H1 (cell line): ENCODE measurements at regions not wholly inside any gene's neighbourhood (a gene's known extent, or its start where the extent isn't known, plus 50 kb on each side); places are given as distances from the start of the nearest gene placed in this dataset.

Experiments used
- CTCF ChIA-PET: fragments of 300-600 bp; sonication (Branson Sonifier 250); formaldehyde crosslinking; loops from one replicate; lab custom pipeline; 2021; ENCODE audit not compliant: partially characterized antibody; lab: Charles Lee
- POLR2A ChIA-PET: fragments of 300-600 bp; sonication (Branson Sonifier 250); formaldehyde crosslinking; loops from one replicate; lab custom pipeline; 2021; ENCODE audit warnings: inconsistent platforms; ENCODE audit not compliant: partially characterized antibody; lab: Charles Lee
- DNase-seq, 2 experiments: peaks; one replicate each; pipeline versions ENCODE4 v3.0.0 to v3.0.0-alpha.2; 2010 to 2022; ENCODE audit warnings: low spot score in 2 of 2, low read depth in 1 of 2, mixed read lengths in 1 of 2
- FAIRE-seq: peaks from 2 replicates; lab custom pipeline; 2011; peaks lifted over from hg19 to GRCh38; lab: Jason Lieb, UNC
- H2AFZ ChIP-seq: 2 replicates; pipeline ENCODE4 v1.8.1; 2012; ENCODE audit warnings: low read length, inconsistent platforms
- H2AK5ac ChIP-seq: 2 replicates; pipeline ENCODE4 v1.6.1; 2013; ENCODE audit warnings: low read depth, low read length
- H2BK120ac ChIP-seq: replicated peaks from 2 replicates; pipeline ENCODE3; 2013; ENCODE audit warnings: low read depth, low read length, inconsistent platforms
- H2BK12ac ChIP-seq: 2 replicates; pipeline ENCODE4 v1.6.1; 2013; ENCODE audit warnings: low read depth, low read length
- H2BK15ac ChIP-seq: 2 replicates; pipeline ENCODE4 v1.6.1; 2013; ENCODE audit warnings: low read length
- H2BK20ac ChIP-seq: 2 replicates; pipeline ENCODE4 v1.6.1; 2013; ENCODE audit warnings: low read length
- H2BK5ac ChIP-seq: 2 replicates; pipeline ENCODE4 v1.6.1; 2013; ENCODE audit warnings: low read depth, low read length
- H3K14ac ChIP-seq: 2 replicates; pipeline ENCODE4 v1.6.1; 2013; ENCODE audit warnings: inconsistent platforms; ENCODE audit not compliant: insufficient read length
- H3K18ac ChIP-seq: 2 replicates; pipeline ENCODE4 v1.6.1; 2013; ENCODE audit warnings: low read length; ENCODE audit errors: extremely low read depth
- H3K23ac ChIP-seq: 2 replicates; pipeline ENCODE4 v1.6.1; 2013; ENCODE audit warnings: inconsistent platforms; ENCODE audit not compliant: insufficient read length
- H3K23me2 ChIP-seq: 2 replicates; pipeline ENCODE4 v1.6.1; 2013; ENCODE audit warnings: low read depth, low read length
- H3K27ac ChIP-seq: 2 replicates; pipeline ENCODE4 v1.6.1; 2011; ENCODE audit warnings: low read depth, low read length, inconsistent platforms
- H3K27me3 ChIP-seq, 4 experiments: replicated peaks in 1 of 4; 1 replicate in 1 of 4; 2 replicates in 3 of 4; pipeline versions ENCODE4 v1.6.1 to v1.8.1; 2011 to 2013; ENCODE audit warnings: low read length in 3 of 4, mild to moderate bottlenecking in 3 of 4, inconsistent platforms in 2 of 4, mixed read lengths in 2 of 4, moderate library complexity in 1 of 4; ENCODE audit not compliant: control insufficient read depth in 3 of 4, insufficient read depth in 3 of 4; ENCODE audit errors: extremely low read depth in 1 of 4
- H3K36me3 ChIP-seq, 4 experiments: 2 replicates each; pipeline versions ENCODE4 v1.6.1 to v1.8.1; 2011 to 2013; ENCODE audit warnings: mild to moderate bottlenecking in 4 of 4, low read length in 3 of 4, moderate library complexity in 2 of 4, control low read depth in 1 of 4, inconsistent platforms in 1 of 4; ENCODE audit not compliant: insufficient read depth in 4 of 4, control insufficient read depth in 2 of 4
- H3K4ac ChIP-seq: replicated peaks from 2 replicates; pipeline ENCODE3; 2013; ENCODE audit warnings: low read length, low read depth, mixed read lengths, inconsistent platforms; ENCODE audit not compliant: insufficient read length
- H3K4me1 ChIP-seq, 4 experiments: replicated peaks in 1 of 4; 1 replicate in 1 of 4; 2 replicates in 3 of 4; pipeline versions ENCODE4 v1.6.1 to v1.8.1; 2011 to 2013; ENCODE audit warnings: low read length in 3 of 4, inconsistent platforms in 2 of 4, mixed read lengths in 1 of 4; ENCODE audit not compliant: insufficient read depth in 4 of 4, control insufficient read depth in 3 of 4
- H3K4me2 ChIP-seq, 2 experiments: 2 replicates each; pipeline versions ENCODE4 v1.6.1 to v1.8.1; 2011 to 2013; ENCODE audit warnings: low read depth in 2 of 2, low read length in 2 of 2, control low read depth in 1 of 2, inconsistent platforms in 1 of 2, mild to moderate bottlenecking in 1 of 2; ENCODE audit not compliant: insufficient read depth in 1 of 2
- H3K4me3 ChIP-seq, 4 experiments: fragments of 200-600, 300-600 bp in 1 of 4; sonication (generic), shearing (Covaris generic), sonication (Bioruptor Twin) in 1 of 4; 2 replicates each; pipeline versions ENCODE4 v1.5.1 to v1.8.1; 2011 to 2016; ENCODE audit warnings: low read length in 4 of 4, low read depth in 3 of 4, control low read depth in 2 of 4, inconsistent platforms in 2 of 4, mild to moderate bottlenecking in 2 of 4, mixed read lengths in 1 of 4, moderate library complexity in 1 of 4; ENCODE audit not compliant: insufficient read depth in 2 of 4; ENCODE audit errors: extremely low read depth in 1 of 4
- H3K56ac ChIP-seq: replicated peaks from 2 replicates; pipeline ENCODE3; 2013; ENCODE audit warnings: low read depth, mild to moderate bottlenecking, mixed read lengths, low read length, inconsistent platforms; ENCODE audit not compliant: insufficient read length
- H3K79me1 ChIP-seq: 2 replicates; pipeline ENCODE4 v1.6.1; 2013; ENCODE audit warnings: low read depth, low read length, control low read depth
- H3K79me2 ChIP-seq, 2 experiments: 2 replicates each; pipeline versions ENCODE4 v1.6.1 to v1.8.1; 2012 to 2013; ENCODE audit warnings: low read length in 2 of 2, mild to moderate bottlenecking in 2 of 2, inconsistent platforms in 1 of 2; ENCODE audit not compliant: insufficient read depth in 2 of 2, control insufficient read depth in 1 of 2
- H3K9ac ChIP-seq, 4 experiments: replicated peaks in 1 of 4; 1 replicate in 1 of 4; 2 replicates in 3 of 4; pipeline versions ENCODE4 v1.6.1 to v1.8.1; 2011 to 2013; ENCODE audit warnings: low read depth in 3 of 4, low read length in 3 of 4, control low read depth in 2 of 4, mild to moderate bottlenecking in 2 of 4, moderate library complexity in 2 of 4, inconsistent platforms in 1 of 4; ENCODE audit errors: extremely low read depth in 1 of 4
- H3K9me3 ChIP-seq, 2 experiments: 2 replicates each; pipeline versions ENCODE4 v1.6.1 to v1.8.1; 2012 to 2013; ENCODE audit warnings: mild to moderate bottlenecking in 2 of 2, moderate library complexity in 2 of 2, control low read depth in 1 of 2, inconsistent platforms in 1 of 2, low read depth in 1 of 2, low read length in 1 of 2, mixed read lengths in 1 of 2; ENCODE audit not compliant: insufficient read depth in 2 of 2
- H4K20me1 ChIP-seq, 2 experiments: replicated peaks in 1 of 2; 2 replicates each; pipeline versions ENCODE3 to v1.8.1; 2011 to 2013; ENCODE audit warnings: inconsistent platforms in 2 of 2, low read length in 2 of 2, mild to moderate bottlenecking in 1 of 2; ENCODE audit not compliant: insufficient read depth in 2 of 2, control insufficient read depth in 1 of 2
- H4K5ac ChIP-seq: 2 replicates; pipeline ENCODE4 v1.6.1; 2013; ENCODE audit warnings: low read length, low read depth, mixed read lengths, inconsistent platforms; ENCODE audit not compliant: insufficient read length
- H4K8ac ChIP-seq: 2 replicates; pipeline ENCODE4 v1.8.0; 2013; ENCODE audit warnings: mild to moderate bottlenecking, moderate library complexity, low read length, inconsistent platforms; ENCODE audit not compliant: insufficient read depth; ENCODE audit errors: extremely low read depth
- H4K91ac ChIP-seq: replicated peaks from 2 replicates; pipeline ENCODE3; 2013; ENCODE audit warnings: low read length, mixed read lengths, inconsistent platforms; ENCODE audit not compliant: insufficient read length
- BACH1 ChIP-seq: IDR thresholded peaks from 2 replicates; pipeline ENCODE4 v1.6.1; 2012; ENCODE audit warnings: low read length, improper control_type of control experiment
- CHD1 ChIP-seq: IDR thresholded peaks from 2 replicates; pipeline ENCODE4 v1.6.1; 2012; ENCODE audit warnings: low read depth, low read length, improper control_type of control experiment
- CHD2 ChIP-seq: IDR thresholded peaks from 2 replicates; pipeline ENCODE4 v1.6.1; 2012; ENCODE audit warnings: low read length, improper control_type of control experiment
- CTBP2 ChIP-seq: IDR thresholded peaks from 2 replicates; pipeline ENCODE4 v1.7.0; 2011; ENCODE audit warnings: borderline replicate concordance, mild to moderate bottlenecking, moderate library complexity, mixed read lengths, low read length; ENCODE audit not compliant: insufficient read depth, insufficient read length
- EGR1 ChIP-seq: IDR thresholded peaks from 2 replicates; pipeline ENCODE4 v1.6.1; 2011; ENCODE audit warnings: low read depth, low read length, borderline replicate concordance
- GTF2F1 ChIP-seq: IDR thresholded peaks from 2 replicates; pipeline ENCODE4 v1.6.1; 2012; ENCODE audit warnings: low read depth, low read length, improper control_type of control experiment, borderline replicate concordance
- JUND ChIP-seq: IDR thresholded peaks from 2 replicates; pipeline ENCODE4 v1.6.1; 2011; ENCODE audit warnings: mild to moderate bottlenecking, improper control_type of control experiment, low read length
- KDM4A ChIP-seq: IDR thresholded peaks from one replicate; pipeline ENCODE4 v1.7.1; 2012; ENCODE audit warnings: low read depth, mild to moderate bottlenecking, moderate library complexity, low read length, inconsistent platforms; ENCODE audit not compliant: severe bottlenecking
- MAFK ChIP-seq: IDR thresholded peaks from 2 replicates; pipeline ENCODE4 v1.6.1; 2012; ENCODE audit warnings: low read depth, mild to moderate bottlenecking, improper control_type of control experiment, low read length
- NANOG ChIP-seq: IDR thresholded peaks from 2 replicates; pipeline ENCODE4 v1.6.1; 2011; ENCODE audit warnings: low read length, low read depth, mild to moderate bottlenecking, inconsistent platforms; ENCODE audit not compliant: insufficient read depth, poor library complexity, severe bottlenecking
- NRF1 ChIP-seq: IDR thresholded peaks from 2 replicates; pipeline ENCODE4 v1.6.1; 2011; ENCODE audit warnings: mild to moderate bottlenecking, low read depth, low read length, improper control_type of control experiment
- POLR2A ChIP-seq, 2 experiments: IDR thresholded peaks; 1 replicate in 1 of 2; 2 replicates in 1 of 2; pipeline ENCODE4 v1.6.1; 2011; ENCODE audit warnings: low read depth in 2 of 2, low read length in 2 of 2, mild to moderate bottlenecking in 2 of 2; ENCODE audit errors: control extremely low read depth in 1 of 2
- POU5F1 ChIP-seq: IDR thresholded peaks from 2 replicates; pipeline ENCODE4 v1.6.1; 2011; ENCODE audit warnings: low read depth, mild to moderate bottlenecking, low read length, moderate library complexity
- SAP30 ChIP-seq: fragments of 300-600 bp; sonication (generic); IDR thresholded peaks from 2 replicates; pipeline ENCODE4 v1.7.1; 2012; ENCODE audit warnings: low read length, moderate library complexity, mild to moderate bottlenecking, inconsistent platforms; ENCODE audit not compliant: insufficient read depth, insufficient replicate concordance
- SIRT6 ChIP-seq: IDR thresholded peaks from one replicate; pipeline ENCODE4 v1.7.1; 2012; ENCODE audit warnings: low read length, inconsistent platforms
- TAF1 ChIP-seq: IDR thresholded peaks from 2 replicates; pipeline ENCODE4 v1.6.1; 2011; ENCODE audit warnings: mild to moderate bottlenecking, low read depth, low read length
- YY1 ChIP-seq: IDR thresholded peaks from 2 replicates; pipeline ENCODE4 v1.6.1; 2011; ENCODE audit warnings: low read depth, mild to moderate bottlenecking, low read length
- WGBS, 2 experiments: shearing (Covaris generic) in 1 of 2; methylation state at CpG; one replicate each; pipeline versions ENCODE4 v1.1.6 to v1.1.7; 2013 to 2015; ENCODE audit warnings: low lambda C conversion rate in 2 of 2, mixed read lengths in 2 of 2, inconsistent platforms in 1 of 2, low coverage in 1 of 2, missing lambda C conversion rate in 1 of 2; ENCODE audit not compliant: insufficient replicate concordance in 2 of 2, insufficient coverage in 1 of 2, insufficient read length in 1 of 2; ENCODE audit errors: extremely low coverage in 1 of 2, missing lambda C conversion rate in 1 of 2; 5-methylcytosine and 5-hydroxymethylcytosine counted together

GRCh38 chr1:208670778-208671177, 426.6 kb upstream of the PLXNA2 start:
- Histone ChIP-seq H3K9ac (no peak overlapping the region), H3K4me2 (no peak overlapping the region), H2BK5ac (no peak overlapping the region), H3K4ac (no peak overlapping the region), H2BK120ac (no peak overlapping the region), H2AK5ac (no peak overlapping the region), H3K4me3 (no peak overlapping the region), H4K20me1 (no peaks in the 10 kb centered on the region), H3K23ac (no peak overlapping the region), H3K79me1 (no peaks in the 10 kb centered on the region), H3K56ac (no peak overlapping the region), H3K4me1 (no peaks in the 10 kb centered on the region), H3K27ac (no peak overlapping the region), H3K9me3 (no peaks in the 10 kb centered on the region), H4K8ac (no peak overlapping the region), H3K18ac (no peak overlapping the region), H3K79me2 (no peaks in the 10 kb centered on the region), H4K5ac (no peak overlapping the region), H2AFZ (no peak overlapping the region), H4K91ac (no peak overlapping the region), H3K36me3 (no peaks in the 10 kb centered on the region), H3K27me3 (no peaks in the 10 kb centered on the region), H3K23me2 (no peaks in the 10 kb centered on the region), H2BK12ac (no peak overlapping the region), H3K14ac (no peak overlapping the region), H2BK20ac (no peak overlapping the region), H2BK15ac (no peak overlapping the region)
- CTCF ChIA-PET: interaction anchor here (1.4 kb wide), 1 partner anchor 17 kb away, joined by 4 read pairs; no protein-coding TSS in a partner anchor
- FAIRE-seq (no peak), DNase-seq (no peak)
- WGBS, 2 experiments: 92% methylated on average over 2 of the region's 2 CpGs; no CpG with 5 or more reads in 1 of the 2 experiments
- POLR2A ChIA-PET: no interaction called here
- TF ChIP-seq CHD2 (no peak), POLR2A (IDR thresholded peaks at IDR 0.05; ENCODE audit: control extremely low read depth in 1 of 2, low read depth in 2 of 2, low read length in 2 of 2) (no peak), SAP30 (no peak), CTBP2 (no peak), YY1 (no peak), BACH1 (no peak), EGR1 (no peak), SIRT6 (no peak), POU5F1 (no peak), TAF1 (no peak), KDM4A (no peak), NANOG (no peak), CHD1 (no peak), NRF1 (no peak), MAFK (no peak), JUND (no peak), GTF2F1 (no peak)
